Choroid plexus epithelial cell (primary cell): ENCODE measurements at regions not wholly inside any gene's neighbourhood (a gene's known extent, or its start where the extent isn't known, plus 50 kb on each side); places are given as distances from the start of the nearest gene placed in this dataset.

Experiments
- DNase-seq: peaks from one replicate; pipeline ENCODE4 v3.0.0-alpha.2; 2010; ENCODE audit warnings: low read depth
- H3K4me3 ChIP-seq: 2 replicates; pipeline ENCODE4 v1.5.1; 2011; ENCODE audit warnings: low read depth, mild to moderate bottlenecking, control low read depth, low read length, moderate library complexity
- CTCF ChIP-seq: conservative IDR thresholded peaks from 2 replicates; pipeline ENCODE4 v1.5.1; 2011; ENCODE audit warnings: low read depth, mild to moderate bottlenecking, control low read depth, inconsistent platforms, low read length, moderate library complexity

- DNase-seq = no peak
- no peak overlapping the region for H3K4me3 ChIP-seq
Measured at GRCh38 chr2:125092276-125093009, 1067.4 kb downstream of the CNTNAP5 start.

GRCh38 chr2:125095826-125096225 lies 1070.7 kb downstream of the CNTNAP5 start:
- H3K4me3 ChIP-seq = no peak overlapping the region
- no peak for DNase-seq
- no peak for TF ChIP-seq CTCF

More at GRCh38 chr2:125092276-125093009, 1067.4 kb downstream of the CNTNAP5 start:
- TF ChIP-seq CTCF = no peak

- DNase-seq = no peak
- TF ChIP-seq CTCF = no peak
- H3K4me3 ChIP-seq = no peak overlapping the region
Measured at GRCh38 chr2:125106710-125107109, 1081.6 kb downstream of the CNTNAP5 start.

DNA sequence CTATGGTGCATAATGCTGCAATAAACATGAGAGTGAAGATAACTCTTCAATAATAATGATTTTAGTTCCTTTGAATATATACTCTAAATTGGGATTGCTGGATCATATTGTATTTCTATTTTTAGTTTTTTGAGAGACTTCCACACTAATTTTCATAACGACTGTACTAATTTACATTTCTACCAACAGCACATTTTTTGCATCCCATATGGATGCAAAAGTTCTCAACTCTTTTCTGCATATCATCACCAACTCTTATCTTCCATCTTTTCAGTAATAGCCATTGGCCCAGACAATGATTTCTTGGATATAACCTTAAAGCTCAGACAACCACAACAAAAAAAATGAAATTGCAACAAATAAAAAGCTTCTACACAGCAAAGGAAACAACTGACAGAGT lies 1082.4 kb downstream of the CNTNAP5 start:
- H3K4me3 ChIP-seq = no peak overlapping the region
- no peak for DNase-seq
- TF ChIP-seq CTCF = no peak

- no peak overlapping the region for H3K4me3 ChIP-seq
- TF ChIP-seq CTCF = no peak
- no peak for DNase-seq
Measured at GRCh38 chr2:125108251-125108650, 1083.2 kb downstream of the CNTNAP5 start.

DNA sequence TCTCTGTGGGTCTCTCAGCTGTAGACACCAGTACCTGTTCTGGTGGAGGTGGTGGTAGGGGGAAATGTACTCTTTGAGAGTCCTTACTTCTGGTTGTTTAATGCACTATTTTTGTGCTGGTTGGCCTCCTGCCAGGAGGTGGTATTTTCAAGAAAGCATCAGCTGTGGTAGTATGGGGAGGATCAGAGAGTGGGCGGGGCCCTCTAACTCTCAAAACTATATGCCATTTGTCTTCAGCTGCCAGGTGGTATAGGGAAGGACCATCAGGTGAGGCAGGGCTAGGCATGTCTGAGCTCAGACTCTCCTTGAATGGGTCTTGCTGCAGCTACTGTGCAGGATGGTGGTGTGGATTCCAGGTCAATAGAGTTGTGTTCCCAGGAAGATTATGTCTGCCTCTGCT lies 1100.8 kb downstream of the CNTNAP5 start:
- no peak for DNase-seq
- no peak overlapping the region for H3K4me3 ChIP-seq
- no peak for TF ChIP-seq CTCF

DNA sequence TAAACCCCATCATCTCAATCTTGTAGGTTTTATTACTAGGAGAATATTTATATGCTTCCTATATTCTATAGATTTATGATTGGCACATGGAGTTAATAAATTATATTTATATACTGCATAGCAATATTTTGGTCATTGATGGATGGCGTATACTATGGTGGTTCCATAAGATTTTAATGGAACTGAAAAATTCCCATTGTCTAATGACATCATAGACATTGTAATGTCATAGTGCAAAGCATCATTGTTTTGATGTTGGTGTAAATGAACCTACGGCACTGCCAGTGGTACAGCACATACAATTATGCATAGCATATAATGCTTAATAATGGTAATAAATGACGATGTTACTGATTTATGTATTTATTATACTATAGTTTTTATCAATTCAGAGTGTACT lies 1135.9 kb downstream of the CNTNAP5 start:
- no peak overlapping the region for H3K4me3 ChIP-seq
- DNase-seq = no peak
- no peak for TF ChIP-seq CTCF
